ENCODE measurements at regions not wholly inside any gene's neighbourhood (a gene's known extent, or its start where the extent isn't known, plus 50 kb on each side); places are given as distances from the start of the nearest gene placed in this dataset.

DNA sequence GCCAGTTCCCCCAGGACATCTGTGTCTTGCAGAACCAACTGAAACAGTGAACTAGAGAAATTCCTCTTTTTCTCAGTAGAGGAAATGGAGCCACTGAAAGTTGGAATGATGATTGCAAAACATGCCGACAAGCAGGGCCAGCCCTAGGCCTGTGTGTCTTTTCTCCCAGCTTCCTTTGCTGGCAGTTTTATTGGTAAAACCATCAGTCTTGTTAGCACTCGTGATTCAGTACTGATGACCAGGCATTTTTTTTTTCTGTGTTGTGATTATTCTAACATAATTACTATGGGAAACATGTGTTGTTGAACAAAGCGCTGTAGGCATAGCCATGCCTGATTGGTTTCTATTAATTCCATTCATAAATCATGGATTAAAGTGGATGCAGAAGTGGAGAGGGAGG is 620.7 kb downstream of the AACS start:
- Histone ChIP-seq H3K4me1 (ENCODE audit: control insufficient read depth in 2 of 2, insufficient read depth in 2 of 2, low read length in 2 of 2) (no peaks in the 10 kb centered on the region), H3K9ac (ENCODE audit: low read length) (no peak overlapping the region), H2AFZ (ENCODE audit: insufficient read depth, low read depth, low read length, poor library complexity, severe bottlenecking) (no peak overlapping the region), H3K4me2 (replicated peaks; ENCODE audit: low read depth, low read length, poor library complexity, severe bottlenecking) (no peak overlapping the region), H3K36me3 (replicated peaks in 1 of 2; ENCODE audit: control extremely low read depth in 1 of 2, control insufficient read depth in 1 of 2, extremely low read depth in 1 of 2, insufficient read depth in 2 of 2, low read length in 1 of 2) (no peaks in the 10 kb centered on the region), H3K9me3 (ENCODE audit: control extremely low read depth in 1 of 3, control insufficient read depth in 2 of 3, insufficient read depth in 1 of 3, low read length in 2 of 3) (peaks cover 0 to 9% (median 0%) of the 10 kb centered on the region in 3 donors), H3K27ac (ENCODE audit: low read length in 2 of 2) (no peak overlapping the region), H3K27me3 (replicated peaks in 1 of 4; ENCODE audit: control extremely low read depth in 1 of 4, control insufficient read depth in 3 of 4, insufficient read depth in 4 of 4, low read length in 3 of 4) (peaks cover 0 to 5% (median 0%) of the 10 kb centered on the region in 4 experiments), H4K20me1 (ENCODE audit: control insufficient read depth, insufficient read depth, low read length, poor library complexity, severe bottlenecking) (no peaks in the 10 kb centered on the region), H3K79me2 (ENCODE audit: control insufficient read depth, insufficient read depth, low read length) (no peaks in the 10 kb centered on the region), H3K4me3 (ENCODE audit: control extremely low read depth in 1 of 5, extremely low read depth in 1 of 5, insufficient read depth in 1 of 5, low read depth in 2 of 5, low read length in 4 of 5) (no peak overlapping the region)
- DNase-seq (no peak), ATAC-seq (ENCODE audit: low read depth) (no peak)
- TF ChIP-seq EZH2 (IDR thresholded peaks at IDR 0.05; ENCODE audit: borderline replicate concordance, insufficient read depth, low read depth, low read length, poor library complexity, severe bottlenecking), result no peak
- TF ChIP-seq, protein P1, sequence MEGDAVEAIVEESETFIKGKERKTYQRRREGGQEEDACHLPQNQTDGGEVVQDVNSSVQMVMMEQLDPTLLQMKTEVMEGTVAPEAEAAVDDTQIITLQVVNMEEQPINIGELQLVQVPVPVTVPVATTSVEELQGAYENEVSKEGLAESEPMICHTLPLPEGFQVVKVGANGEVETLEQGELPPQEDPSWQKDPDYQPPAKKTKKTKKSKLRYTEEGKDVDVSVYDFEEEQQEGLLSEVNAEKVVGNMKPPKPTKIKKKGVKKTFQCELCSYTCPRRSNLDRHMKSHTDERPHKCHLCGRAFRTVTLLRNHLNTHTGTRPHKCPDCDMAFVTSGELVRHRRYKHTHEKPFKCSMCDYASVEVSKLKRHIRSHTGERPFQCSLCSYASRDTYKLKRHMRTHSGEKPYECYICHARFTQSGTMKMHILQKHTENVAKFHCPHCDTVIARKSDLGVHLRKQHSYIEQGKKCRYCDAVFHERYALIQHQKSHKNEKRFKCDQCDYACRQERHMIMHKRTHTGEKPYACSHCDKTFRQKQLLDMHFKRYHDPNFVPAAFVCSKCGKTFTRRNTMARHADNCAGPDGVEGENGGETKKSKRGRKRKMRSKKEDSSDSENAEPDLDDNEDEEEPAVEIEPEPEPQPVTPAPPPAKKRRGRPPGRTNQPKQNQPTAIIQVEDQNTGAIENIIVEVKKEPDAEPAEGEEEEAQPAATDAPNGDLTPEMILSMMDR (IDR thresholded peaks at IDR 0.05), result no peak
- Mint-ChIP-seq H3K4me3 (no peak overlapping the region), H3K27me3 (peaks cover 5% of the 10 kb centered on the region), H3K27ac (no peak overlapping the region), H3K4me1 (no peaks in the 10 kb centered on the region), H3K9me3 (ENCODE audit: insufficient read depth) (no peaks in the 10 kb centered on the region)
- ChIA-PET CTCF (no interaction called here), POLR2A (no interaction called here)
- intact Hi-C loops (cut with micrococcal nuclease), result no loop called here
- 0% methylated on average over 1 of the region's 3 CpGs for WGBS (ENCODE audit: insufficient coverage)

DNA sequence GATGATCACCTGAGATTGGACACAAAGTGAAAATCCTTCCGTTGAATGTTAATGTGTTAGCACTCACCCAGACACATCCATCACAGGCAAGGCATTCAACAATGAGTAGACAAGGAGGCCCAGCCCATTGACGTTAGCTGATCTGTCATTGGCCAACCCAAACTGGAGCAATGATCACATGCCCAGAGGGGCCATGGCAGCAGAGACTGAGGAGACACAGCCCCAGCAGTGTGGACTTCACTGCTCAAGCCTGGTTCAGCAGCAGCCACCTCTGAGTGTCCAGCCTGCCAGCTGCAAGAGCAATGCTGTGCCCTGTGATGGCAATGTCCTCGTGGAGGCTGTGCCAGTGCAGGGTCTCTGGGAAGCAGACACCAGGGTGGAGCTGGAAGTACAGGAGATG is 622.2 kb downstream of the AACS start:
- Histone ChIP-seq H2AFZ (ENCODE audit: insufficient read depth, low read depth, low read length, poor library complexity, severe bottlenecking) (no peak overlapping the region), H3K36me3 (replicated peaks in 1 of 2; ENCODE audit: control extremely low read depth in 1 of 2, control insufficient read depth in 1 of 2, extremely low read depth in 1 of 2, insufficient read depth in 2 of 2, low read length in 1 of 2) (no peaks in the 10 kb centered on the region), H4K20me1 (ENCODE audit: control insufficient read depth, insufficient read depth, low read length, poor library complexity, severe bottlenecking) (no peaks in the 10 kb centered on the region), H3K79me2 (ENCODE audit: control insufficient read depth, insufficient read depth, low read length) (no peaks in the 10 kb centered on the region), H3K4me3 (ENCODE audit: control extremely low read depth in 1 of 5, extremely low read depth in 1 of 5, insufficient read depth in 1 of 5, low read depth in 2 of 5, low read length in 4 of 5) (no peak overlapping the region), H3K9me3 (ENCODE audit: control extremely low read depth in 1 of 3, control insufficient read depth in 2 of 3, insufficient read depth in 1 of 3, low read length in 2 of 3) (peaks cover 0 to 9% (median 0%) of the 10 kb centered on the region in 3 donors), H3K27ac (ENCODE audit: low read length in 2 of 2) (no peak overlapping the region), H3K4me1 (ENCODE audit: control insufficient read depth in 2 of 2, insufficient read depth in 2 of 2, low read length in 2 of 2) (no peaks in the 10 kb centered on the region), H3K9ac (ENCODE audit: low read length) (no peak overlapping the region), H3K27me3 (replicated peaks in 1 of 4; ENCODE audit: control extremely low read depth in 1 of 4, control insufficient read depth in 3 of 4, insufficient read depth in 4 of 4, low read length in 3 of 4) (peaks cover 0 to 5% (median 0%) of the 10 kb centered on the region in 4 experiments), H3K4me2 (replicated peaks; ENCODE audit: low read depth, low read length, poor library complexity, severe bottlenecking) (no peak overlapping the region)
- H3K27ac Mint-ChIP-seq, result no peak overlapping the region
- DNase-seq (no peak), ATAC-seq (ENCODE audit: low read depth) (no peak)
- intact Hi-C loops (cut with micrococcal nuclease), result no loop called here
- no peak for TF ChIP-seq EZH2 (IDR thresholded peaks at IDR 0.05; ENCODE audit: borderline replicate concordance, insufficient read depth, low read depth, low read length, poor library complexity, severe bottlenecking)
- TF ChIP-seq, protein P1 (IDR thresholded peaks at IDR 0.05), result no peak
- 70% methylated on average over 3 of the region's 3 CpGs for WGBS (ENCODE audit: insufficient coverage)
- ChIA-PET CTCF (no interaction called here), POLR2A (no interaction called here)
- H3K9me3 Mint-ChIP-seq (ENCODE audit: insufficient read depth), result no peaks in the 10 kb centered on the region
- H3K27me3 Mint-ChIP-seq, result peaks cover 5% of the 10 kb centered on the region
- no peak overlapping the region for H3K4me3 Mint-ChIP-seq
- H3K4me1 Mint-ChIP-seq, result no peaks in the 10 kb centered on the region

All from B cell (primary cell).